ENCODE measurements at regions not wholly inside any gene's neighbourhood (a gene's known extent, or its start where the extent isn't known, plus 50 kb on each side); places are given as distances from the start of the nearest gene placed in this dataset.

GRCh38 chr13:73781384-73781783, 352.8 kb downstream of the KLF12 start:
- TF ChIP-seq CTCF (conservative IDR thresholded peaks at IDR 0.05 in 1 of 2, IDR thresholded peaks at IDR 0.05 in 1 of 2; ENCODE audit: extremely low read depth in 1 of 2, insufficient read depth in 1 of 2, low read depth in 1 of 2, low read length in 2 of 2) (no peak), EZH2 (IDR thresholded peaks at IDR 0.05; ENCODE audit: borderline replicate concordance, low read length) (no peak)

Data from mammary epithelial cell (primary cell).